ENCODE measurements at regions not wholly inside any gene's neighbourhood (a gene's known extent, or its start where the extent isn't known, plus 50 kb on each side); places are given as distances from the start of the nearest gene placed in this dataset.

- TF ChIP-seq CTCF (conservative IDR thresholded peaks at IDR 0.05 in 1 of 2, IDR thresholded peaks at IDR 0.05 in 1 of 2; ENCODE audit: low read depth in 1 of 2, low read length in 2 of 2) = no peak
- no peak for TF ChIP-seq EZH2 (IDR thresholded peaks at IDR 0.05; ENCODE audit: low read length, missing control alignments)
Measured at GRCh38 chr1:38289034-38289433, 242.4 kb upstream of the POU3F1 start.

Measured in fibroblast of lung (primary cell).